Esophagus muscularis mucosa (tissue), 4 donors: ENCODE measurements at regions not wholly inside any gene's neighbourhood (a gene's known extent, or its start where the extent isn't known, plus 50 kb on each side); places are given as distances from the start of the nearest gene placed in this dataset.

ENCODE experiments used
- EP300 ChIP-seq: sonication (generic); formaldehyde crosslinking; IDR thresholded peaks from one replicate; pipeline ENCODE4 v1.6.1; 2017; ENCODE audit warnings: antibody characterized with exemption
- POLR2A ChIP-seq: fragments of 450-650 bp; IDR thresholded peaks from one replicate; pipeline ENCODE4 v1.6.1; 2017; ENCODE audit warnings: antibody characterized with exemption, moderate library complexity, mild to moderate bottlenecking, low read depth
- POLR2AphosphoS5 ChIP-seq, 2 donors: sonication (generic); formaldehyde crosslinking; IDR thresholded peaks; one replicate each; pipeline ENCODE4 v1.6.1; 2017; ENCODE audit warnings: antibody characterized with exemption in 2 of 2
- TF ChIP-seq, protein P1 (sequence below), 3 experiments: fragments of 200-600 bp in 2 of 3; fragments of 450-650 bp in 1 of 3; sonication (generic) in 2 of 3; IDR thresholded peaks; one replicate each; pipeline ENCODE4 v1.5.1; 2017 to 2019; ENCODE audit warnings: antibody characterized with exemption in 3 of 3, mild to moderate bottlenecking in 2 of 3, moderate library complexity in 1 of 3

DNA sequence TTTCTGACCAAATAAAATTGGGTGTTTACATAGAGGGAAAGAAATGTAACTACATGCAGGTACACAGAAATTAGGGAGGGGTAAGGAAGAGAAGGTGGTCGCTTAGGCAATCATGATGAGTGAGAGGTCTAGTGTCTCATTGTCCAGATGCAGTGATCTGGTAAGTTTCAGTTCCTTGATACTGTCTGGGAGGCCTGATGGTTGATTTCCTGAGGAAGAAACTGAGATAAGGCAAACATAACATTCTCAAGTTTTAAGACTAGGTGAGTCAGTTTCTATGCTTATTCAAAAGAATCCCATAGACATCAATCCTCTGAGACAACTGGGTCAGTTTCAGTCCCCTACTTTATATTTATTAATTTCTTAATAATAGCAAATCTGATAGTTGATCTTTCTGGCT, 843.3 kb upstream of the CDH10 start:
- no peak for TF ChIP-seq POLR2A
- TF ChIP-seq POLR2AphosphoS5 (IDR thresholded peaks at IDR 0.05) = no peak
- TF ChIP-seq, protein P1, sequence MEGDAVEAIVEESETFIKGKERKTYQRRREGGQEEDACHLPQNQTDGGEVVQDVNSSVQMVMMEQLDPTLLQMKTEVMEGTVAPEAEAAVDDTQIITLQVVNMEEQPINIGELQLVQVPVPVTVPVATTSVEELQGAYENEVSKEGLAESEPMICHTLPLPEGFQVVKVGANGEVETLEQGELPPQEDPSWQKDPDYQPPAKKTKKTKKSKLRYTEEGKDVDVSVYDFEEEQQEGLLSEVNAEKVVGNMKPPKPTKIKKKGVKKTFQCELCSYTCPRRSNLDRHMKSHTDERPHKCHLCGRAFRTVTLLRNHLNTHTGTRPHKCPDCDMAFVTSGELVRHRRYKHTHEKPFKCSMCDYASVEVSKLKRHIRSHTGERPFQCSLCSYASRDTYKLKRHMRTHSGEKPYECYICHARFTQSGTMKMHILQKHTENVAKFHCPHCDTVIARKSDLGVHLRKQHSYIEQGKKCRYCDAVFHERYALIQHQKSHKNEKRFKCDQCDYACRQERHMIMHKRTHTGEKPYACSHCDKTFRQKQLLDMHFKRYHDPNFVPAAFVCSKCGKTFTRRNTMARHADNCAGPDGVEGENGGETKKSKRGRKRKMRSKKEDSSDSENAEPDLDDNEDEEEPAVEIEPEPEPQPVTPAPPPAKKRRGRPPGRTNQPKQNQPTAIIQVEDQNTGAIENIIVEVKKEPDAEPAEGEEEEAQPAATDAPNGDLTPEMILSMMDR (IDR thresholded peaks at IDR 0.05) = no peak
- no peak for TF ChIP-seq EP300
